SK-N-SH treated with all-trans-retinoic acid at 6 μM for 48 hours (cell line): ENCODE measurements at regions not wholly inside any gene's neighbourhood (a gene's known extent, or its start where the extent isn't known, plus 50 kb on each side); places are given as distances from the start of the nearest gene placed in this dataset.

ENCODE experiments used
- ATAC-seq: fragments of 200-7000 bp; cut with Tn5 transposase; 3 replicates; pipeline ENCODE4 v1.9.1; 2020; ENCODE audit warnings: mild to moderate bottlenecking, moderate library complexity
- ARNTL ChIP-seq: fragments of 450-650 bp; formaldehyde crosslinking; IDR thresholded peaks from 2 replicates; pipeline ENCODE4 v1.5.0; 2020; ENCODE audit warnings: low read depth, mild to moderate bottlenecking, moderate library complexity, borderline replicate concordance
- BACH2 ChIP-seq: fragments of 250-450 bp; sonication (Bioruptor Pico); IDR thresholded peaks from 2 replicates; pipeline ENCODE4 v1.9.0; 2021; ENCODE audit warnings: mild to moderate bottlenecking, borderline replicate concordance
- CSDC2 ChIP-seq: fragments of 250-450 bp; sonication (Bioruptor Pico); IDR thresholded peaks from 2 replicates; pipeline ENCODE4 v1.5.0; 2020; ENCODE audit warnings: mild to moderate bottlenecking, moderate library complexity
- ESRRG ChIP-seq: fragments of 250-450 bp; sonication (Bioruptor Pico); IDR thresholded peaks from 2 replicates; pipeline ENCODE4 v1.6.1; 2021; ENCODE audit warnings: mild to moderate bottlenecking
- GLIS3 ChIP-seq: fragments of 250-450 bp; sonication (Bioruptor Pico); IDR thresholded peaks from 2 replicates; pipeline ENCODE4 v1.5.0; 2020; ENCODE audit warnings: mild to moderate bottlenecking, moderate library complexity
- ISL1 ChIP-seq: fragments of 250-450 bp; sonication (Bioruptor Pico); IDR thresholded peaks from 2 replicates; pipeline ENCODE4 v2.1.2; 2022; ENCODE audit warnings: mild to moderate bottlenecking, moderate library complexity
- OSR1 ChIP-seq: fragments of 250-450 bp; sonication (Bioruptor Pico); IDR thresholded peaks from 2 replicates; pipeline ENCODE4 v1.8.0; 2022; ENCODE audit warnings: moderate library complexity, mild to moderate bottlenecking, inconsistent platforms
- PPARA ChIP-seq: fragments of 250-450 bp; sonication (Bioruptor Pico); IDR thresholded peaks from 2 replicates; pipeline ENCODE4 v1.5.0; 2020; ENCODE audit warnings: mild to moderate bottlenecking, borderline replicate concordance
- RARB ChIP-seq: fragments of 250-450 bp; sonication (Bioruptor Pico); IDR thresholded peaks from 2 replicates; pipeline ENCODE4 v1.8.0; 2021; ENCODE audit warnings: mild to moderate bottlenecking, moderate library complexity
- TCF4 ChIP-seq: fragments of 250-450 bp; sonication (Bioruptor Pico); IDR thresholded peaks from 2 replicates; pipeline ENCODE4 v1.8.0; 2021; ENCODE audit warnings: mild to moderate bottlenecking, moderate library complexity, borderline replicate concordance
- TOX ChIP-seq: fragments of 250-450 bp; sonication (Bioruptor Pico); IDR thresholded peaks from 2 replicates; pipeline ENCODE4 v1.8.0; 2021; ENCODE audit warnings: mild to moderate bottlenecking, moderate library complexity, borderline replicate concordance
- ZC3H10 ChIP-seq: fragments of 250-450 bp; sonication (Bioruptor Pico); IDR thresholded peaks from 2 replicates; pipeline ENCODE4 v1.5.1; 2021; ENCODE audit warnings: mild to moderate bottlenecking, moderate library complexity
- ZFP3 ChIP-seq: fragments of 250-450 bp; sonication (Bioruptor Pico); IDR thresholded peaks from 2 replicates; pipeline ENCODE4 v1.5.0; 2020; ENCODE audit warnings: mild to moderate bottlenecking, moderate library complexity
- ZFP30 ChIP-seq: fragments of 450-650 bp; formaldehyde crosslinking; IDR thresholded peaks from 2 replicates; pipeline ENCODE4 v1.5.0; 2022; ENCODE audit warnings: mild to moderate bottlenecking, moderate library complexity
- ZNF565 ChIP-seq: fragments of 450-650 bp; formaldehyde crosslinking; conservative IDR thresholded peaks from 2 replicates; pipeline ENCODE4 v1.5.0; 2020; ENCODE audit warnings: low read depth, mild to moderate bottlenecking, moderate library complexity
- ZNF8 ChIP-seq: fragments of 450-650 bp; formaldehyde crosslinking; IDR thresholded peaks from 2 replicates; pipeline ENCODE4 v1.5.0; 2020; ENCODE audit warnings: mild to moderate bottlenecking, moderate library complexity
- TF ChIP-seq, protein P1 (sequence below): fragments of 250-450 bp; sonication (Bioruptor Pico); IDR thresholded peaks from 2 replicates; pipeline ENCODE4 v1.8.0; 2020; ENCODE audit warnings: mild to moderate bottlenecking, moderate library complexity, borderline replicate concordance
- TF ChIP-seq, protein P2 (sequence below): fragments of 250-450 bp; sonication (Bioruptor Pico); IDR thresholded peaks from 2 replicates; pipeline ENCODE4 v1.5.1; 2021; ENCODE audit warnings: mild to moderate bottlenecking, moderate library complexity
- TF ChIP-seq, protein P3 (sequence below): fragments of 250-450 bp; sonication (Bioruptor Pico); IDR thresholded peaks from 2 replicates; pipeline ENCODE4 v1.5.0; 2020; ENCODE audit warnings: mild to moderate bottlenecking, moderate library complexity
- TF ChIP-seq, protein P4 (sequence below): fragments of 250-450 bp; sonication (Bioruptor Pico); IDR thresholded peaks from 2 replicates; pipeline ENCODE4 v1.5.1; 2020; ENCODE audit warnings: low read depth, mild to moderate bottlenecking, moderate library complexity

DNA sequence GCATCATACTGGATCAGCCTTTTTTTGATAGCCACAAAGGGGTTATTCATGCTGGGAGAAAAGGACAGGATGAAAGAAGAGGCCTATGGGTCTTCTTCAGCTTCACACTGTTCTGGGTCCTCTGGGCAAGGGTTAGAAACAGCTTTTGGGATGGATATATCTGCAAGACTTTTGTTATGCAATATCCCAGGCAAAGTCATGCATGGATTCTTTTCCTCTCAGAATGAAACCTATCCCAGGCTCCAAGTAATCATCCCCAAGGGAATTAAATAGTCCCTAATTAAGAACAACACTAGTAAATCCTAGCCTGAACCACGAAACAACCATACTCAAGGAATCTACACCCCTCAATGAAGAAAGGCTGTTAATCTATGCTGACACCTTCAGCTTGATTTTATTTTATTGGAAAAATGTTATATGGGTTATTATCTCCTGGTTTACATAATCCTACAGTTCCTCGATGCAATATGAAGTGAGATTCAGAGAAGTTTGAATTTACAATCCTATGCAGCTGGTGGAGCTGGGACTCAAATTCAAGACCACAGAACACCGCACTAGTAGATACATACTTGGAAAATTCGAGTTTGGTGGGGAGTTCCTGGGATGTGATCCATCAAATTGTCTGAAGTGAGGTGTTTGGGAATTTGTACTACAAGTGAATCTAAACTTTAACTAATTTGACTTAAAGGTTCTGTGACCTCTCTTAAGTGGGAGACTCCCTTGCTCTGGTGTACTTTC lies 338.6 kb downstream of the TBX15 start:
- no peak for TF ChIP-seq PPARA (CRISPR knock-in tag)
- no peak for TF ChIP-seq BACH2 (CRISPR knock-in tag)
- TF ChIP-seq, protein P1, sequence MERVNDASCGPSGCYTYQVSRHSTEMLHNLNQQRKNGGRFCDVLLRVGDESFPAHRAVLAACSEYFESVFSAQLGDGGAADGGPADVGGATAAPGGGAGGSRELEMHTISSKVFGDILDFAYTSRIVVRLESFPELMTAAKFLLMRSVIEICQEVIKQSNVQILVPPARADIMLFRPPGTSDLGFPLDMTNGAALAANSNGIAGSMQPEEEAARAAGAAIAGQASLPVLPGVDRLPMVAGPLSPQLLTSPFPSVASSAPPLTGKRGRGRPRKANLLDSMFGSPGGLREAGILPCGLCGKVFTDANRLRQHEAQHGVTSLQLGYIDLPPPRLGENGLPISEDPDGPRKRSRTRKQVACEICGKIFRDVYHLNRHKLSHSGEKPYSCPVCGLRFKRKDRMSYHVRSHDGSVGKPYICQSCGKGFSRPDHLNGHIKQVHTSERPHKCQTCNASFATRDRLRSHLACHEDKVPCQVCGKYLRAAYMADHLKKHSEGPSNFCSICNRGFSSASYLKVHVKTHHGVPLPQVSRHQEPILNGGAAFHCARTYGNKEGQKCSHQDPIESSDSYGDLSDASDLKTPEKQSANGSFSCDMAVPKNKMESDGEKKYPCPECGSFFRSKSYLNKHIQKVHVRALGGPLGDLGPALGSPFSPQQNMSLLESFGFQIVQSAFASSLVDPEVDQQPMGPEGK (CRISPR knock-in tag): no peak
- no peak for TF ChIP-seq ZNF8
- TF ChIP-seq, protein P2, sequence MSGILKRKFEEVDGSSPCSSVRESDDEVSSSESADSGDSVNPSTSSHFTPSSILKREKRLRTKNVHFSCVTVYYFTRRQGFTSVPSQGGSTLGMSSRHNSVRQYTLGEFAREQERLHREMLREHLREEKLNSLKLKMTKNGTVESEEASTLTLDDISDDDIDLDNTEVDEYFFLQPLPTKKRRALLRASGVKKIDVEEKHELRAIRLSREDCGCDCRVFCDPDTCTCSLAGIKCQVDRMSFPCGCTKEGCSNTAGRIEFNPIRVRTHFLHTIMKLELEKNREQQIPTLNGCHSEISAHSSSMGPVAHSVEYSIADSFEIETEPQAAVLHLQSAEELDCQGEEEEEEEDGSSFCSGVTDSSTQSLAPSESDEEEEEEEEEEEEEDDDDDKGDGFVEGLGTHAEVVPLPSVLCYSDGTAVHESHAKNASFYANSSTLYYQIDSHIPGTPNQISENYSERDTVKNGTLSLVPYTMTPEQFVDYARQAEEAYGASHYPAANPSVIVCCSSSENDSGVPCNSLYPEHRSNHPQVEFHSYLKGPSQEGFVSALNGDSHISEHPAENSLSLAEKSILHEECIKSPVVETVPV: no peak
- no peak for TF ChIP-seq RARB
- no peak for TF ChIP-seq ZFP30
- TF ChIP-seq ZFP3 (CRISPR knock-in tag): no peak
- TF ChIP-seq ZC3H10 (CRISPR knock-in tag): no peak
- TF ChIP-seq, protein P3, sequence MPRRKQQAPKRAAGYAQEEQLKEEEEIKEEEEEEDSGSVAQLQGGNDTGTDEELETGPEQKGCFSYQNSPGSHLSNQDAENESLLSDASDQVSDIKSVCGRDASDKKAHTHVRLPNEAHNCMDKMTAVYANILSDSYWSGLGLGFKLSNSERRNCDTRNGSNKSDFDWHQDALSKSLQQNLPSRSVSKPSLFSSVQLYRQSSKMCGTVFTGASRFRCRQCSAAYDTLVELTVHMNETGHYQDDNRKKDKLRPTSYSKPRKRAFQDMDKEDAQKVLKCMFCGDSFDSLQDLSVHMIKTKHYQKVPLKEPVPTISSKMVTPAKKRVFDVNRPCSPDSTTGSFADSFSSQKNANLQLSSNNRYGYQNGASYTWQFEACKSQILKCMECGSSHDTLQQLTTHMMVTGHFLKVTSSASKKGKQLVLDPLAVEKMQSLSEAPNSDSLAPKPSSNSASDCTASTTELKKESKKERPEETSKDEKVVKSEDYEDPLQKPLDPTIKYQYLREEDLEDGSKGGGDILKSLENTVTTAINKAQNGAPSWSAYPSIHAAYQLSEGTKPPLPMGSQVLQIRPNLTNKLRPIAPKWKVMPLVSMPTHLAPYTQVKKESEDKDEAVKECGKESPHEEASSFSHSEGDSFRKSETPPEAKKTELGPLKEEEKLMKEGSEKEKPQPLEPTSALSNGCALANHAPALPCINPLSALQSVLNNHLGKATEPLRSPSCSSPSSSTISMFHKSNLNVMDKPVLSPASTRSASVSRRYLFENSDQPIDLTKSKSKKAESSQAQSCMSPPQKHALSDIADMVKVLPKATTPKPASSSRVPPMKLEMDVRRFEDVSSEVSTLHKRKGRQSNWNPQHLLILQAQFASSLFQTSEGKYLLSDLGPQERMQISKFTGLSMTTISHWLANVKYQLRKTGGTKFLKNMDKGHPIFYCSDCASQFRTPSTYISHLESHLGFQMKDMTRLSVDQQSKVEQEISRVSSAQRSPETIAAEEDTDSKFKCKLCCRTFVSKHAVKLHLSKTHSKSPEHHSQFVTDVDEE (CRISPR knock-in tag): no peak
- TF ChIP-seq ESRRG (CRISPR knock-in tag): no peak
- TF ChIP-seq ARNTL (CRISPR knock-in tag): no peak
- no peak for TF ChIP-seq OSR1
- TF ChIP-seq ISL1 (CRISPR knock-in tag): no peak
- no peak for TF ChIP-seq GLIS3
- no peak for ATAC-seq

DNA sequence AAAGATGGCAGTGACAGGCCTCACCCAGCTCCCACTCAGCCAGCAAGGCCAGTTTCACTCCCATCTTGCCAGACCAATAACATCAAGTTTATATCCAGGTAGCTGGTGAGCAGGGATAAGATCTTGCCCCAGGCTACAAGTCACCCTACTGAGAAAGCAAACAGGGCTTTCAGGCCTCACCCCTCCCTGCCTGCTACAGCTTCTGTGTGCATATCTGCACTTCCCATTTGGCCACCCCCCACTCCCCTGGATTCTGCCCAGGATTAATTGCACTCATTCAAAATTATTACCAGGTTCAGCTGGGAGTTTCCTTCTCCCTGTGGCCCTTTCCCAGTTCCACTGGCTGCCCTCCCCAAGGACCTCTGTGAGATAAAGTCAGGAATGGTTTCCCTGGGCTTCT lies 352.1 kb downstream of the TBX15 start:
- ATAC-seq: no peak
- TF ChIP-seq, protein P1 (CRISPR knock-in tag): no peak
- no peak for TF ChIP-seq TOX
- no peak for TF ChIP-seq ISL1 (CRISPR knock-in tag)
- TF ChIP-seq, protein P3 (CRISPR knock-in tag): no peak
- no peak for TF ChIP-seq ESRRG (CRISPR knock-in tag)
- TF ChIP-seq ARNTL (CRISPR knock-in tag): no peak
- no peak for TF ChIP-seq ZNF565 (CRISPR knock-in tag)
- no peak for TF ChIP-seq TCF4
- TF ChIP-seq ZNF8: no peak
- TF ChIP-seq, protein P4, sequence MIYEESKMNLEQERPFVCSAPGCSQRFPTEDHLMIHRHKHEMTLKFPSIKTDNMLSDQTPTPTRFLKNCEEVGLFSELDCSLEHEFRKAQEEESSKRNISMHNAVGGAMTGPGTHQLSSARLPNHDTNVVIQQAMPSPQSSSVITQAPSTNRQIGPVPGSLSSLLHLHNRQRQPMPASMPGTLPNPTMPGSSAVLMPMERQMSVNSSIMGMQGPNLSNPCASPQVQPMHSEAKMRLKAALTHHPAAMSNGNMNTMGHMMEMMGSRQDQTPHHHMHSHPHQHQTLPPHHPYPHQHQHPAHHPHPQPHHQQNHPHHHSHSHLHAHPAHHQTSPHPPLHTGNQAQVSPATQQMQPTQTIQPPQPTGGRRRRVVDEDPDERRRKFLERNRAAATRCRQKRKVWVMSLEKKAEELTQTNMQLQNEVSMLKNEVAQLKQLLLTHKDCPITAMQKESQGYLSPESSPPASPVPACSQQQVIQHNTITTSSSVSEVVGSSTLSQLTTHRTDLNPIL (CRISPR knock-in tag): no peak
- no peak for TF ChIP-seq CSDC2
- TF ChIP-seq ZC3H10 (CRISPR knock-in tag): no peak
- TF ChIP-seq RARB: no peak
- no peak for TF ChIP-seq ZFP3 (CRISPR knock-in tag)
- no peak for TF ChIP-seq PPARA (CRISPR knock-in tag)
